GM13976 (cell line): ENCODE measurements at regions not wholly inside any gene's neighbourhood (a gene's known extent, or its start where the extent isn't known, plus 50 kb on each side); places are given as distances from the start of the nearest gene placed in this dataset.
"Not testable (repeated sequence)": the region's sequence is repeated elsewhere in the genome, so short reads cannot be mapped to it uniquely, and the experiment has no call there.

Experiments used
- DNase-seq: peaks from one replicate; pipeline ENCODE4 v3.0.0; 2012; ENCODE audit warnings: low spot score
- CTCF ChIP-seq: IDR thresholded peaks from 2 replicates; pipeline ENCODE4 v1.5.1; 2012; ENCODE audit warnings: borderline replicate concordance, mild to moderate bottlenecking; ENCODE audit not compliant: insufficient read depth; ENCODE audit errors: extremely low read depth, missing control alignments, control extremely low read depth
- in situ Hi-C: fragments of 300-500 bp; cut with MboI; formaldehyde crosslinking; loops from one replicate; pipeline ENCODE4 v1.12.0; 2022; ENCODE audit warnings: low sequenced_read_pairs, mixed read lengths, inconsistent platforms; ENCODE audit not compliant: unreplicated experiment

GRCh38 chr7:104264285-104264684 is 56.5 kb upstream of the ORC5 start:
- DNase-seq, result no peak
- in situ Hi-C loops, result no loop called here
- TF ChIP-seq CTCF, result no peak

DNA sequence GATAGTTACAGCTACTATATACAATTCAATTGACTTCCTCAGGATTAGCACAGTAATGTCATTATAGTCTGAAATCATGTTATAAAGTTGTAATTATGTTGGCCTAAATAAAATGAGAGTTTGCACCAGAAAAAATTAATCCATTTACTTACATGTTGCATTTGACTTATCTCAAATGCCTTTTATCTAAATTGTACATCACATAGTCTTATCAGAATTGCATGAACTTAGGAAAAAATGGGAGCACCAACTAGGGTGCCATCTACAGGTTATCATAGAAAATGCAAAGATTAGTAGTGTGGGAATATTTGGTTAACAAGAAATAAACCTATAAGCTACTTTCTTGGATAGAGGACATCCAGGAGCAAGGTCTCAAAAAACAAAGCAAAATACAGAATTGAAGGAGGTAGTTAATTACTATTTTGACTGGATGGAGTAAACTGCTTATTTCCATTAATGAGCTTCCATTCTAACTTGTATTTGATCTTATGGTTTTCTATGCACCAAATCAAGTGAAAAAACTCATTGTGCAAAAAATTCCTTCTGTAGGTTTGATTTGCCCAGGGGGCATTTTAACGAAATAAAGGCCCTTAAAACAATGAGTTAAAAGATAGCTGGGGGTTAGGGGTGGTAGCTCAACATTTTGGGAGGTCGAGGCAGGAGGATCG is 60.0 kb upstream of the ORC5 start:
- TF ChIP-seq CTCF, result peak; percentile 27
- in situ Hi-C loops, result no loop called here
- DNase-seq, result peak; percentile 16

DNA sequence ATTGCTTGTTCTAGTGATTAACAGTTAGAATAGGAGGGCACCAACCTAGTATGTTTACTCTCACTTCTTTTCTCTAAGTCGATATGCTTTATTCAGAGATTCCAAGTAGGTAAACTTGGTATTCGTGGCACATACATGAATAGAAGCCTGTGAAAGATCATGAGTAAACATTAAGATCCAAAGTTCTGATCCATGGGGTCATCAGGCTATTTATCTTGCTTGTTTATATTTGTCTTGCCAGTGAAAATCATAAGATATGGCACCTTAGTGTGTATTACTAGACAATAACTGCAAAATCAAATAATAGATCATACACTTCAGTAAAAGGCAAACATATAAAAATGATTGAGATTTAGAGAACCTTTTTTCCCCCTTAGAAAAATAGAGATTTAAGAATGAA is 56.5 kb upstream of the LHFPL3 start:
- DNase-seq, result no peak
- no peak for TF ChIP-seq CTCF
- in situ Hi-C loops, result no loop called here

DNA sequence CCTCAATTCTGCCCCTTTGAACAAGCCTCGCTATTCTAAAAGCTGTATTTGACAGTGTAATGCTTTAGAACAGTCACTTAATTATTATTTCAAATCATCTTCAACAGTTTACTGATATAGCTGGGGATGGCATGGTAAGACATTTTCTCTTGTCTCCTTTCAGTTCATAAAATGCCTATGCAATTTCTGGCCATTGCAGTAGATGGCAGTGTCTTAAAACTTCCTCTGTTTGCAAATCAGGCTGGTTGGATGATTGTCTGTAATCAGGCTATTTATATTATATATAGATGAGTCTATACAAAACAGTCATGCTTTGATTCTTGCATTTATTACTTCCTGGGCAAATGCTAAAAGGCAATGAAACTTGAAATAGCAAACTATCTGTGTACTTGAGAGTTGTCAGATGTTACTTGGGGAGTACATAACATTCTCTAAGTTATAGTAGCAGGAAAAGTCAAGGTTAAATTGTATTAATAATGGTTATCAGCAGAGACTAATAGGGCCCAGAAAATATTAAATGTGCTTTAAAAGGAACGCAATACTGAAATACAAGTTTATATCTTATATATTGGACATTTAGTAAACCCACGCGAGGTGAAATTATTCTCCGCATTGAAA is 55.5 kb upstream of the LHFPL3 start:
- in situ Hi-C loops, result no loop called here
- TF ChIP-seq CTCF, result peak; percentile 35
- peak; percentile 36 for DNase-seq

GRCh38 chr7:104275900-104276299 is 52.5 kb upstream of the LHFPL3 start:
- no peak for TF ChIP-seq CTCF
- in situ Hi-C loops, result no loop called here
- DNase-seq, result no peak

DNA sequence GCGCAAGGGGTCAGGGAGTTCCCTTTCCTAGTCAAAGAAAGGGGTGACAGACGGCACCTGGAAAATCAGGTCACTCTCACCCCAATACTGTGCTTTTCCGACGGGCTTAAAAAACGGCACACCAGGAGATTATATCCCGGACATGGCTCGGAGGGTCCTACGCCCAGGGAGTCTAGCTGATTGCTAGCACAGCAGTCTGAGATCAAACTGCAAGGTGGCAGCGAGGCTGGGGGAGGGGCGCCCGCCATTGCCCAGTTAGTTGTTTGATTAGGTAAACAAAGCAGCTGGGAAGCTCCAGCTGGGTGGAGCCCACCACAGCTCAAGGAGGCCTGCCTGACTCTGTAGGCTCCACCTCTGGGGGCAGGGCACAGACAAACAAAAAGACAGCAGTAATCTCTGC is 51.7 kb upstream of the LHFPL3 start:
- DNase-seq, in situ Hi-C loops: not testable (repeated sequence)
